ENCODE measurements at regions not wholly inside any gene's neighbourhood (a gene's known extent, or its start where the extent isn't known, plus 50 kb on each side); places are given as distances from the start of the nearest gene placed in this dataset.

DNA sequence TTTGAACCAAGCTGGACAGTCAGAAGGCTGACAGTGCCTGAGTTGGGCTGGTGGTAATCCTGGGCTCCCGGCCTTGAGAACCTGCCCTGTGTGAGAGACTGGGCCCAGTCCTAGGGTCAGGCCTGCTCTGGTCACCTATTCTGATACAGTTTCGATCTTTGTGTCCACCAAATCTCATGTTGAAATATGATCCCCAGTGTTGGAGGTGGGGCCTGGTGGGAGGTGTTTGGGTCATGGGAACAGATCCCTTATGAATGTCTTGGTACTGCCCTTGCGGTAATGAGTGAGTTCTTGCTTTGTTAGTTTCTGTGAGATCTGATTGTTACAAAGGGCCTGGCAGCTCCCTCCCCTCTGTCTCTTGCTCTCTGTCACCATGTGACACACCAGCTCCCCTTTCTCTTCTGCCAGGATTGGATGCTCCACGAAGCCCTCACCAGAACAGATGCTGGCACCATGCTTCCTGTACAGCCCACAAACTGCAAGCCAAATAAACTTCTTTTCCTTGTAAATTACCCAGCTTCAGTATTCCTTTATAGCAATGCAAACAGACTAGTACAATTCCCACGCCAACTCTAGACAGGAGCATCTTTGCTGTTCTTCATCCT lies 111.8 kb upstream of the ZNF438 start:
- no peak for DNase-seq (ENCODE audit: low spot score)

DNA sequence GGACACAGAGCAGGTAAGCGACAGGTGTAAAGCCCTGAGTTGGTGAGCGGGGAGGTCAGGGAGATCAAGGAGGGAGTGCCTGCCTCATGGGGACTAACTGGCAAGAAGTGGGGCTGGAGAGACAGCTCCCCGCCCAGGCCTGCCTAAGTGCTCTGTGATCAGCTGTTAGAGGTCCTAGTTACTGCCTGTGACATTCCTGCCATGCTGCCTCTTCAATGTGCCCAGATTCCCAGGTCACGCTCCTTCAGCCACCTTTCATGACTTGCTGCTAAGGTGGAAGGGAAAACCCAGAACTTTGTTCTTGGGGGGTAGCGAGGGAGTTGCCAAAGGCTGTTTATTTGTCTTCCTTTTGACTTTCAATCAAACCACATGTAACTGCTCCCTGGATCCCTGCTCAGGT lies 114.3 kb upstream of the ZNF438 start:
- DNase-seq (ENCODE audit: low spot score) = no peak

DNA sequence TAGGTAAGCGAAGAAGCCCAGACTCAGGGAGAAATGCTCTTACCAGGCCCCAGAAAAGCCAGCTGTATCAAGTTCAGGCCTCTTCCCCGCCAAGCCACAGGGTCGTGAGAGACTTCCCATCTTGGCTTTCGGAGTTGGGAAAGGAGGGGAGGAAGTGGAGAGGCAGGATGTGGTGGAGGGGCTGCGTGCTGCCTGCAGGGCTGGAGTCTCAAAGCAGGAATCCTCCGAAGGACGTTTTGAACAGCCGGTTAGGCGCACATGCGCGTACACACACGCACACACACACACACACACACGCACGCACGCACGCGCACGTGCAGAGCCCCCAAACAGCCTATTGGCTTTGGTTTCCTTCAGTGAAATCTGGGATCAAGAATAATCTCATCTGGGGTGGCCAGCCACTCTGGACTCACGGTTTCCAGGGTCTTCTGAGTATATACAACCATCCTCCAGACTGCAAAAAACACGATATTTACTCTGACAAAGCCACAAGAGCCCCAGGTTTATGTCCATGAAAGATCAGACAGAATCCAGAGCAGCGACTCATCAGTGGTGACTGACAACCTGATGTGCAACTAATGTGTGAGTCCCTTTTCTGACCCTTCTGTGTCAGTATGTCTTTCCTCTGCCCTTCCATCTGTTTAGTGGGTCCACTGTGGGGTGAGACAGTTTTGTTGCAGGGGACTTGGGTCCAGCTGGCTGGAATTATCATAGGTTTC lies 115.0 kb upstream of the ZNF438 start:
- no peak for DNase-seq (ENCODE audit: low spot score)

DNA sequence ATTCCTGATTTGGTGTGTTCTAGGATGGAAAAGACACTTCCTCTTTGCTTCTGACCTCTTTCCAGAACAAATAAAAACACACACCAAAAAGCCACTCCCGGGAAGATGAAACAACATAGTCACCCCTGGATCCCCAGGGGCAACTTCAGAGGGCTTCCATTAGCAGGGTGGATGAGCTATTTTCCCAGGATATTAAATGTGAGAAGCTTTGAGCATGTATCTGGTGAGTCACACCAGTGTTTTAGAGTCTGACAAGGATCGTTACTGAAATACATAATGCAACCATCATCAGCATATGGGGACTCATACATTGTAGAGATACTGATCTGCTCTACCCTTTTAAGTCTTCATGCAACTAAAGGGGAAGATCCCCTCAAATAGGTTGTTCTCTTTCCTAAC lies 115.5 kb upstream of the ZNF438 start:
- no peak for DNase-seq (ENCODE audit: low spot score)

DNA sequence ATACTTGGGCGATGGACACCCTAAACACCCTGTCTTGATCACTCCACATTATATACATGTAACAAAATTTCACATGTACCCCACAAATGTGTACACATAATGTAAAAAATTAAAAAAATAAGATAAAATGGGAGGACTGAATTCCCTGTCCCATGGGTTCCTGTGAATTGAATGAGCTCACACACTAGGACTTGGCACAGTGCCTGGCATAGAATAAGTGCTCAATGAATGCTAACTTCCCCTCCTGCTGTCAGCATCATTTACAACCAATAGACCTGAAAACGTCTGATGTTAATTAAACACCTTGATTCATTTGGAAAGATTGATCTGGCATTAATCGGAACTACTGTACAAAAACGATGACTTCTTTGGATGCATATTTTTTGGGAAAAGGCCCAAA lies 117.3 kb upstream of the ZNF438 start:
- DNase-seq (ENCODE audit: low spot score) = no peak

DNA sequence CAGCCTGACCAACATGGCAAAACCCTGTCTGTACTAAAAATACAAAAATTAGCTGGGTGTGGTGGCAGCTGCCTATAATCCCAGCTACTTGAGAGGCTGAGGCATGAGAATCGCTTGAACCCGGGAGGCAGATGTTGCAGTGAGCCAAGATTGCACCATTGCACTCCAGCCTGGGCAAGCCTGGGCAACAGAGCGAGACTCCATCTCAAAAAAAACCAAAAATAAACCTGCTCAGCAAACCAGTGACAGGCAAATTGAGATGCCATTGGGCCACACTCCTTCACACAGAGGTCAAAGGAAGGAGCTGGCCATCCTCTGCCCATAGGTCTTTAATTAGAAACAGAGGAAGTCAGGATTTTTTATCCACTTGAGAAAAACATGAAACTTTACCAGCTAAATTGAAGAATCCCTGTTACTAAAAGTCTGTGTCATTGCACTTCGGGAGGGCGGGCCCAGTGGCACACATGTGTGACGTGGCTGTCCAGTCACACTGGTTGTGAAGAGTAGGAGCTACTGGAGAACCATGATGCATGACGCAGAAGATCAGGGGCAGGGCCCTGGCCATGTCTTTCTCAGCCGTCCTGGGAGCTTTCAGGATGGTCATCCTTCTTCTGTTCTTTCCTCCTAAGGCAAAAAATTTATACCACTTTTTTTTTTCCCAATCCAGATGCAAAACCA lies 118.3 kb upstream of the ZNF438 start:
- DNase-seq (ENCODE audit: low spot score) = no peak

DNA sequence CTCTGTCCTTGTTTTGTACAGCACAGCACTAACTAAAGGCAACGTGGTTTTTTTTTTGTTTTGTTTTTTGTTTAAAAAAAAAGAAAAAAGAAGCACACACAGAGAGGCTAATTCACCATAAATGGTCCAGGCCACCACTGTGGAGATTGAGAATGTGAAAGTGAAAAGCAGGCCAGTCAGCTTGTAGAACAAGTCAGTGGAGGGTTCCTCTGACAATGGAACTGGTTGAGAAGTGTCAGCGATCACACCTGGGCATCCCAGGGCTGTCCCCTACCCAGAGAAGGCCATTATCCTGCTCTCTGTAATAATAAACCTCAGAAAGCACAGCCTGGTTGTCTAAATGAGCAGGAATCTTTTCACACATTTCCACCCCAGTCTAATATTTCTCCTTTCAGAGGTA lies 119.6 kb upstream of the ZNF438 start:
- DNase-seq (ENCODE audit: low spot score) = no peak

DNA sequence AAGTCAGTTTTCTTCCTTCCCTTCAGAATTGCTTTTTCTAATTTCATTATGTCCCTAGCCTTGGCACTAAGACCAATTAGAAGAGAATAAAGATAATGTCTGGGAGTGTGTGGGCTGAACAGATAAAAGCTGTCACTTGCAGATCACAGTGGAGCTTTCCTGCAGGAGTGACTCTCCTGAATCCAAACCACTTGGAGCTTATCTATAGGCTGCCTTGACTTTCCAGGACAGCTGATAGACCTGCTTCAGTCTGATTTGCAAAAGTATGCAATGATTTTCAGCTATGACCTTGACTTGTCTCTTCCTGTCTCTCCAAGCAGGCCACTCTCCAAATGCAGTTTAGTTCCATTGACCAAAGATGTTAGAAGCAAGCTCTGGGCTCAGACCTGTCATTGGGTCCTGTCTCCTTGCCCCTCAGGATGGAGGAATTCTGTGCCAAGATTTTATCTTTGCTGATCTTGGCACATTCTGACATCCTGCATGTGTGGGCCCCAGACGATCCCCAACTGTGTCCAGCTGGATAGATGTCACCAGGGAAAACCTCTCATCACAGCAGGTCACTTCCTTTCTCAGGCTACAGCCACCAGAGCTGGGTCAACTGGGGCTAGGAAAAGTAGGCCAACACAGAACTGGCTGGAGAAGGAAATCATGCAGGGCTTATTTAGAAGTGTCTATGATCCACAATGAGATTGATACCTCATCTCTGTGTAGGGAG lies 120.9 kb upstream of the ZNF438 start:
- no peak for DNase-seq (ENCODE audit: low spot score)

DNA sequence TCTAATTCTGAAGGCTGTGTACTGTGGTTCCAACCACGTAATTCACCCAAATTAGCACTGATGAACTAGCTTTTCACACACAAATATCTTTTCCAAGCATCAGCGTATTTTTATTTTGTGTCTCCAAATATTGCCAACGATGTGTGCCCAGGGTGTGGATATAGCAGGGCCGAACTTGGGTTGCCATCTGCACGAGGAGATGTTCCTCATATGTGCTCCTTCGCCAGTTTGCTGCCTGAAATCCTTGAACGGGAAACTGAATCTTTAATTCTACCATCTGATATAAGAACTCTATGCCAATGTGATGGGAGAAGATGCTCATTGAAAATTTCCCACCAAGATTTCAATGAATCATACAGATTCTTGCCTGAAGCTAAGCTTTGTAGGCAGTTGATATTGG lies 121.5 kb upstream of the ZNF438 start:
- DNase-seq (ENCODE audit: low spot score) = no peak

DNA sequence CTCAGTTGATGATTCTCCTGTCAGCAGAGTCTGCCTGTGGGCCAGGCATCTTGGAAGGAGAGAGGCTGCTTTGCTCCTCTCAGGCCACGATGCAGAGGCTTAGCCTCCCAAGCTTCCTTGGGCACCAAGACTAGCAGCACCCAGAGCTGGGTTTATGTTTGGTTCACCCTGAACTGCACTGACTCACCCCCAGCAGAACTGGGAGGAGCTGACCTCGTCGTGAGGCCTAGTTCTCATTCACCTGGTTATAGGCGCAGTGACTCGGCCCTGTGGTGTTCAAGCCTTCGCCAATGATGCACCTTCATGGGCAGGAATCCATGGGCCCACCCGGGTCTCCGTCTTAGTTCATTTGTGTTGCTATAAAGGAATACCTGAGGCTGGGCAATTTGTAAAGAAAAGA lies 122.0 kb upstream of the ZNF438 start:
- no peak for DNase-seq (ENCODE audit: low spot score)

DNA sequence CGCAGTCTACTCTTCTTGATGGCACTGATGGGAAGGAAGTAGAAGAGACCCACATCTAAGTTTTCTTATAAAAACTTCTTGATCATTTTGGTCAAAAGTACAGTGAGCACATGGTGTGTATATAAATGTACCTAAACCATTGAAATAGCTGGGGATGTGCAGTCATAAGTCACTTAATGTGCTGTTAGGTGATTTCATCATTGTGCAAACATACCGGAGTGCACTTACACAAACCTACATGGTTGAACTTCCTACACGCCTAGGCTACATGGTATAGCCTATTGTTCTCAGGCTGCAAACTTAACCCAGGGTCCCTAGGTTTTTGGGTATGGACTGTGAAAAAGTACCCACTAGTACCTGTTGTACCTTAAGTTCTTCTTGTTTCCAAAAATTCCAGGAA lies 123.3 kb upstream of the ZNF438 start:
- DNase-seq (ENCODE audit: low spot score) = no peak

DNA sequence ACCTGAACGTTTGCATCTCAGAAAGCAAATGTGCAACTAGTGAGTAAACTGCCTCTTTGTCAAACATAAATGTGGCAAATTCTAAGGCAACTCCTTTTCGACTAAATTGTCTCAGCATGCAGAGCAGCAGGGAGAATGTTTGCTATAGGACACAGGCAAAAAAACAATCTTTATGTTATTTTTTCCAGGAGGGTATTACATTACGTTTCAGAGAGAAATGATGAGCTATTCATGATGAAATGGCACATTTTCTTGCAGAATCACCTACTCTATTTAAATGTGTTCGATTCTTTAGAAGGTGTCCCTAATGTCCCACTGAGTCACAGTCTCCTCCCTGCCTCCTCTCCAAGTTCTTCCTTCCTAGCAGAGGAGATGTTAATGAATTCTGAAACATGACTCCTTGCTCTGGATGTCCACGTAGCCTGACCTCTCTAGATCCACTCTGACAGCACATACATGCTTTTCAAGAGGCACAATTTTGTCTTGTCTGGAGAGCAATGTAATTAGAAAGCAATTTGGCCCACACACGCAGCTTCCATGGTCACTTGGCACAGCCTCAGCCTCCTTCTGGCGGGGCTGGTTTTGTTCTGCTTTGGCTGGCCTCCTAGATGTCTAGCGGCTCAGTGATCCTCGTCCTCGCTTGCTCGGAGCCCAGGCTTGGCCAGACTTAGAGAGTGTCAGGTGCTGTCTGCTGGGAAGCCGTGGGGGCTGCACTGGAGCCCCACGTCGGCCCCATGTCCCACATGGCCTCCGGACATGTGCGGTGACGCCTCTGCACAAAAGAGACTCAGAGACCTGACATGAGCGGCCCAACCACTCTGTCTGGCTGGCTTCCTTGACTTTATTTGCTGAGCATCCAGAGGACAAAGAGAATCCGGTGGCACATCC lies 125.7 kb upstream of the ZNF438 start:
- no peak for DNase-seq (ENCODE audit: low spot score)

DNA sequence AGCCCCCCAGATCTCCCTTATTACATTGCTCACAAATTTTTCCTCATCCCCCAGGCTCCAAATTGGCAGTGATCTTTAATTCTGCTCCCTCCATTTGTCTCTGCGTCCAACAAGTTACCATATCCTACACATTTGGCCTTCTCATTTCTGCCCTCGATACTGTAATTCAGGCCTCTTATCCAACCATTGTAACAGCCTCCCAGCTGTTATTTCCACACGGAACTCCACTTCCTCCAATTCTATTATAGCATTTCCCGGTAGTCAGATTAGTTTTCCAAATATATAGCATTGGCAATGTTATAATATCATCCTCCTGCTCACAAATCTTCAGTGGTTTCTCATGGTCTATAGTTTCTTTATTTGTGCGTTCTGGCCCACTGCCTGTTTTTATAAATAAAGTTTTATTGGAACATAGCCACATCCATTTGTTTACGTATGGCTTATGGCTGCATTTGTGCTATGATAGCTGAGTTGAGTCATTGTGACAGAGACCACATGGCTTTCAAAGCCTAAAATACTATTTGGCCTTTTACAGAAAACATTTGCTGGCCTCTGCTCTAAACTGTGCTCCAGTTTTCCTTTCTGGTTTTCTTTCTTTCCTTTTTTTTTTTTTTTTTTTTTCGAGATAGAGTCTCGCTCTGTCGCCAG lies 126.5 kb upstream of the ZNF438 start:
- no peak for DNase-seq (ENCODE audit: low spot score)

DNA sequence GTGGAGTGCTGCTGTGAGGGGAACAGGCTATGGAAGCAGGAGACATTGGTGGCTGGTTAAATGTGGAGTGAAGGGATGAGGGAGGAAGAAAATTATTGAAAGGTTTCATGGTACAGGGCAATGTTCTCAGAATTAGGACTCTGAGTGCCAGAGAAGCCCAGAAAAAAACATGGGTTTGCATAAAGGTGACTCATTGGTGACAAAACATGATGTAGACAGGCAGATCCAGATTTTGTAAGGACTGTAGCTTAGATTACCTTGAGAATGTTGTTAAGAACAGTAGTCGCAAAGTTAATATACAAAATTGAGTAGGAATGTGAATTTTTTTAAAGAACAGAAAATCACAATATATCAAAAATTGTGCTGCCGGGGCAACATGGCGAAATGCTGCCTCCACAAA lies 134.9 kb upstream of the ZNF438 start:
- no peak for DNase-seq (ENCODE audit: low spot score)

DNA sequence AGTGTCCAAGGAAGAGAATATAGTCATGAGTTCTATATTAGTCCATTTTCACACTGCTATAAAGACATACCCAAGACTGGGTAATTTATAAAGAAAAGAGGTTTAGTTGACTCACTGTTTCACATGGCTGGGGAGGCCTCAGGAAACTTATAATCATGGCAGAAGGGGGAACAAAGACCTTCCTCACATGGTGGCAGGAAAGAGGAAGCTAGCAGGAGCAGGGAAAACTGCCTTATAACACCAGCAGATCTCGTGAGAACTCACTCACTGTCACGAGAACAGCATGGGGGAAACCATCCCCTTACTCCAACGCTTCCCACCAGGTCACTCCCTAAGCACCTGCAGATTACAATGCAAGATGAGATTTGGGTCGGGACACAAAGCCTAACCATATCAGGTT lies 139.0 kb upstream of the ZNF438 start:
- DNase-seq (ENCODE audit: low spot score) = no peak

DNA sequence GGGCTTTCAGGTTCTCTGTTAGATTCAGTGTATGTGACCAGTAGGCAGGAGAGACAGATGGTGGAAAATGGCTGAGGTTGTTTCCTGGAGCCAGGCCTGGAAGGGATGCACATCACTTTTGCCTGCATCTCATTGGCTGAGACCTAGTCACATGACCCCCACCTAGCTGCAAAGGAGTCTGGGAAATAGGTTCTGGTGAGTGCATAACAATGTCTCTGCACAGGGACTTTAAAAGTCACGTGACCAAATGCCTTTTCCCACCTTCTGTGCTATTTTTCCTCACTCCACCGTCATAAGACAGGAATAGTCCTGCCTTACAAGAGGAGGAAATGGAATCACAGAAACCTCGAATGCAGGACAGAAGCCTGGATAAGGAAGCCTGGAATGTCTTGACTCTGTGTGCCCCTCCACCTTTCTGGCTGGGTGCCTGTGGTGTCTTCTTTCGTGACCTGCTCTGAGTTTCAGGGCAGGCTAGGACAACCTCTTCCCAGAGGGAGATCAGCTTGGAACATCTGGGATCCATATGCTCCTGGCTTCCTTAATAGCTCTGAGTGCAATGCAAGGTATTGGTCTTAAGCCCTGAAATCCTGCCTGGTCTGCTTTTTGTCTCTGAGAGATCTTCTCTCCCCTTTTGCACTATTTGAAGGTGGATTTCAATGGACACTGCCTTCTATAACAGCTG lies 139.9 kb upstream of the ZNF438 start:
- DNase-seq (ENCODE audit: low spot score) = no peak

DNA sequence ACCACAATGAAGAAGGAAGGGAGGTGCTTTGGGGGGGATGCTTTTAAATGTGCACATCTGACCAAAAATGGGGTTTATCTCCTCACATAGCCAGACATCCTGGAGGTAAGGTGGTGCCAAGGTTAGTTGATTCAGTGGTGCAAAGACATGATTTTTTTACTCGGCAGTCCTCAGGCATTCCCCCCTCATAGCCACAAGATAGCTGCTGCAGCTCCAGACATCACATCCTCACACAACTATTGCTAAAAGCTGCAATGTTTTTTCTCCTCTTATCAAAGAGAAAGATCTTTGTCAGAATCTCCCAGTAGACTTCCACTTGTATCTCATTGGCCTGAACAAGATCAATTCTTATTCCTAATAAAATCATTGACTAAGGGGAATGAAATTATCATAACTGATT lies 141.3 kb upstream of the ZNF438 start:
- DNase-seq (ENCODE audit: low spot score) = no peak

DNA sequence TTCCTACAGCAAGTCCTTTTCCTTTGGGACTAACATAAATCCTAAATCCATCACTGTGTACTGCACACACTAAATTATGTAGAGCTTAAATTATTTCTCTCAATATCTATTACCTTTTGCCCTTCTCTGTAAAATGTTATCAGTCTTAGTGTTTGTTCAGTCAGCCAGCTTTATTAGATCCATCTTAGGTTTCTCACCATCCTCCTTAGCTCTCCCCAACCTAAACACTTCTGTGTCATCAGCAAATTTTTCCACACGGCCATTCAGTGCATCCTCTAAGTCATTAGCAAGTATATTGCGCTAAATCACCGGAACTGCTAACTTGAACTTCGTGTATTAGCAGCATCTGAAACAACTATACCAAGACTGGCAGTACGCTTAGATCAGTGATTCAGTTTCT lies 142.1 kb upstream of the ZNF438 start:
- DNase-seq (ENCODE audit: low spot score) = no peak

DNA sequence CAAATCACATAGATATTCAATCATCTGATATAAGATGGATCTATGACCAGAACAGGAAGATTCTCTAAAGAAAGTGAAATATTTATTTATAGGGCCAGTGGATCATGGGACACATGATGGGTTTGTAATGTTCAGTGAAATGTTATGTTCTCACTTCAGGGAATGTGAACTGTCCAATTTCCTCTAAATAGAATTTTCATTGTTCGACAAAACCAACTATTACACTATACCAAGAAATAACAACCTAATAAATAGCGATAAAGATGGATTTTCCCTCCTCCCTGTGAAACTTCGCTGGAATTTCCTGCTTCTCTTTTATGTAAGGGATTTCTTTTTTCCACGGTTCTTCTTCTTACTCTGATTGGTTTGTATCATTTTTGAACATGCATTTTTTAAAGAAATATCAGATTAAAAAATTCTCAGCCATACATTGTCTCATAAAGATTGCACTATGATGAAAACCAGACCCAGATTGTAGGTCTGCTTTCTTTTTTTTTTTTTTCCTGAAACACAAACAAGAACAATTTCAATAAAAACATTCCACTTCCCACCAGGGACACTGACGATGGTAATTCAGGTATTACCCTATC lies 139.8 kb upstream of the ZEB1 start:
- no peak for DNase-seq (ENCODE audit: low spot score)
